Skeletal muscle satellite cell (primary cell): ENCODE measurements at regions not wholly inside any gene's neighbourhood (a gene's known extent, or its start where the extent isn't known, plus 50 kb on each side); places are given as distances from the start of the nearest gene placed in this dataset.

ENCODE experiments used
- H3K27me3 ChIP-seq: 2 replicates; pipeline ENCODE4 v1.7.0; 2013; ENCODE audit warnings: low read length; ENCODE audit not compliant: control insufficient read depth, insufficient read depth
- H3K36me3 ChIP-seq: 2 replicates; pipeline ENCODE4 v1.7.0; 2013; ENCODE audit warnings: mild to moderate bottlenecking, control low read depth, low read length; ENCODE audit not compliant: insufficient read depth
- H3K4me1 ChIP-seq: 2 replicates; pipeline ENCODE4 v1.7.0; 2013; ENCODE audit warnings: low read length; ENCODE audit not compliant: control insufficient read depth, insufficient read depth
- H3K4me2 ChIP-seq: 2 replicates; pipeline ENCODE4 v1.7.0; 2013; ENCODE audit warnings: mild to moderate bottlenecking, low read length
- H3K4me3 ChIP-seq: 2 replicates; pipeline ENCODE4 v1.7.0; 2013; ENCODE audit warnings: low read length
- H3K9ac ChIP-seq: 2 replicates; pipeline ENCODE4 v1.7.0; 2013; ENCODE audit warnings: mild to moderate bottlenecking, low read depth, low read length, moderate library complexity
- H3K9me3 ChIP-seq: replicated peaks from 2 replicates; pipeline ENCODE4 v1.7.0; 2013; ENCODE audit warnings: mild to moderate bottlenecking, control low read depth, low read length

DNA sequence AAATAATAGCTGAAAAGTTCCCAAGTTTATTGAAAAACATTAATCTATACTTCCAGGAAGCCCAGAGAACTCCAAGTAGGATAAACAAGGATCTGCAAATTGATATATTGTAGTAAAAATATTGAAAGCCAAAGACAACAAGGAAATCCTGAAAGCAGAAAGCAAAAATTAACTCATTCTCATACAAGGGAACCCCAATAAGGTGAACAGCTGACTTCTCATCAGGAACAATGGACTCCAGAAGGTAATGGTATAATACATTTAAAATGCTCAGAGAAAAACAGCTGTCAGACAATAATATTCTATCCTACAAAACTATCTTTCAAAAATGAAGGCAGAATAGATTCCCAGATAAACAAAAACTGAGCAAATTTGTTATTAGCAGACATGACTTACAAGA lies 138.1 kb upstream of the BMP4 start:
- no peak overlapping the region for H3K9ac ChIP-seq
- peaks cover 3% of the 10 kb centered on the region for H3K9me3 ChIP-seq
- no peaks in the 10 kb centered on the region for H3K27me3 ChIP-seq
- H3K4me2 ChIP-seq, result no peak overlapping the region
- H3K4me3 ChIP-seq, result no peak overlapping the region
- no peaks in the 10 kb centered on the region for H3K36me3 ChIP-seq
- no peaks in the 10 kb centered on the region for H3K4me1 ChIP-seq

DNA sequence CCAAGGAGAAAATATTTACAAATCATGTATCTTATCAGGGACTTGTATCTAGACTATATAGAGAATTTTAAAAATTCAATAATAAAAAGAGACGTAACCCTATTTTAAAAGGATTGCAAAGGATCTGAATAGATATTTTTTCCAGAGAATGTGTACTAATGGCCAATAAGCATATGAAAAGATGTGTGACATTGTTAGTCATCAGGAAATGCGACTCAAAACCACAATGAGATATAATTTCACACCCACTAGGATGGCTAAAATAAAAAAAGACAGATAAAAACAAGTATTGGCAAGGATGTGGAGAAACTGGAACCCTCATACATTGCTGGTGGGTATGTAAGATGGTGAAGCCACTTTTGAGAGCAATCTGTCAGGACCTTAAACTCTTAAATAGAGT lies 141.9 kb upstream of the BMP4 start:
- H3K4me2 ChIP-seq, result no peak overlapping the region
- H3K4me3 ChIP-seq, result no peak overlapping the region
- no peak overlapping the region for H3K9ac ChIP-seq
- no peaks in the 10 kb centered on the region for H3K36me3 ChIP-seq
- no peaks in the 10 kb centered on the region for H3K27me3 ChIP-seq
- H3K4me1 ChIP-seq, result no peaks in the 10 kb centered on the region
- H3K9me3 ChIP-seq, result peaks cover 3% of the 10 kb centered on the region

DNA sequence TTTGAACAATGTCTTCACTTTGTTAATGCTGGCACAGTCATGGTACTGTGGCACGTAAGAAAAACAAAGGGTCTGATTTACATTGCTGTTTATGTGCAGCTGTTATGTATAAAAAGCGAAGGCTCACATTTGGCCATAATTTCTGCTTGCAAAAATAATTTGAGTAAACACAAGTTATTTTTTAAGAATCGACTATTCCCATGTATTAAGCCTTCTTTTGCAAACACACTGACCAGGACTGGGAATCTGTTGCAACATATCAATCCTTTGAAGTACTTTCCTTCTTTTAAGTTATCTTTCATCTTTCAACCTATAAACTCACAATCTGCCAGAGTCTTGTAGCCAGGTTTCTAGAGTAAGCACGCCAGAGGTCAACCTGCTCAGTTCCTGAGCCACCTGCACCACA lies 145.4 kb upstream of the BMP4 start:
- Histone ChIP-seq H3K36me3 (no peaks in the 10 kb centered on the region), H3K4me3 (no peak overlapping the region), H3K27me3 (no peaks in the 10 kb centered on the region), H3K4me1 (peaks cover 9% of the 10 kb centered on the region), H3K9ac (no peak overlapping the region), H3K9me3 (no peaks in the 10 kb centered on the region), H3K4me2 (no peak overlapping the region)

DNA sequence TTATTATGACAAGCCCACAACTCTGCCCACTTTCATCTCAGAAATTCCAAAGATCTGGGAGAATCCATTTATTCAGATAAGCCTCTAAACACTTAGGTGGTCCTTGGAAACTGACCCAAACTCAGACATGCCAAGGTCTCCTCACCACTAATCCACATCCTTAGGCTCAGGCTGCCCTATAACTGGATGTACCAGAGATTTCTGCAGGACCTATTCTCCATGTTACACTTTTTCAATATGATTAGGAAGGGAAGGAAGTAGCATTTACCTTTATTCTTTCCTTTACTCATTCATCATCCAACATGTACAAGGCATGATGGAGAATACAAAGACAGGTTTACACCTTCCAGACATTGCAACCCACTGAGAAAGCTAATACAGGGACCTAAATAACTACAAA lies 145.9 kb upstream of the BMP4 start:
- Histone ChIP-seq H3K4me2 (no peak overlapping the region), H3K36me3 (no peaks in the 10 kb centered on the region), H3K4me3 (no peak overlapping the region), H3K9ac (no peak overlapping the region), H3K4me1 (peaks cover 13% of the 10 kb centered on the region), H3K27me3 (no peaks in the 10 kb centered on the region), H3K9me3 (no peaks in the 10 kb centered on the region)

DNA sequence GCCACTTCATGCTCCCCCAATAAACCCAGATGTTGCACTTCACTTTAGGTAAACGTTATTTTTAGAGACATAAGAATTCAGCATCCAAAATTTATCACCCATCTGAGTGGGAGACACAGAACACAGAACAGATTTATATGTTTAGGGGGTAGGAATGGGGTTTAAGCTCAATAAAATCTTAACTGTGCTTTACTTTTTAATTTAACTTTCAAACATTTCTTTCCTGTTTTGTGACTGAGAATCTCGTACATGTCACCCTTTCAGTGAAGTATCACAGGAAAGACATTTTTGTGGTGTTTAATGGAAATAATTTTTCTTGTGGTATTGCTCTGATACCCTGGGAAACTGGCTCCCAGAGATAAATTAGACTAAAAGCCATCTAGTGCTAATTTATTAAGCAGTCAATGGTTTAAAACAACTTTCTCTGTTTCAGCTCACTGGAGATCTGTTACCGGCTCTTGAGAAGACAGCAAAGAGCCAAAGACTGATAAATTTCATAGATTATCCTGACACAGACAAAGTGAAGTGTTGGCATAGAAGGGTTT lies 148.0 kb upstream of the BMP4 start:
- Histone ChIP-seq H3K9ac (no peak overlapping the region), H3K36me3 (no peaks in the 10 kb centered on the region), H3K4me2 (no peak overlapping the region), H3K4me3 (no peak overlapping the region), H3K4me1 (peaks cover 33% of the 10 kb centered on the region), H3K27me3 (no peaks in the 10 kb centered on the region), H3K9me3 (no peaks in the 10 kb centered on the region)

- peaks cover 37% of the 10 kb centered on the region for H3K4me1 ChIP-seq
- no peaks in the 10 kb centered on the region for H3K36me3 ChIP-seq
- H3K9ac ChIP-seq, result no peak overlapping the region
Measured at GRCh38 chr14:54105406-54105805, 148.8 kb upstream of the BMP4 start.

DNA sequence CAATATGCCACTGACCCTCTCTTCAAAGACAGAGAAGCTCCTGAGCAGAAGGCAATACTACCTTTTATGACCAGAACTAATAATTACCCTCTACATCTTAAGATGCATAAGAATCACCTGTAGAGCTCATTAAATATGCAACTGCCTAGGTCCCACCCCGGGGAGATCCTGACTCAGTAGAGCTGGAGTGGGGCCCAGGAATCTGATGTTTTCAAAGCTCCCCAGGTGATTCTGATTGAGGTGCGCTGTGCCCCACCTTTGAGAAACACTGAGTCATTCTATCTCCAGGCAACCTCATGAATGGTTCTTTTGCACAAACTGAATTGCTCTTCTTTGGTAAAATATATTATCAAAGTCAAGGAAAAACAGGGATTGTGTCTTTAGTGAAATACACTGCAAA lies 149.3 kb upstream of the BMP4 start:
- Histone ChIP-seq H3K36me3 (no peaks in the 10 kb centered on the region), H3K4me2 (no peak overlapping the region), H3K9me3 (no peaks in the 10 kb centered on the region), H3K9ac (no peak overlapping the region), H3K4me3 (no peak overlapping the region), H3K27me3 (no peaks in the 10 kb centered on the region), H3K4me1 (peaks cover 37% of the 10 kb centered on the region)

More at GRCh38 chr14:54105406-54105805, 148.8 kb upstream of the BMP4 start:
- Histone ChIP-seq H3K4me2 (no peak overlapping the region), H3K27me3 (no peaks in the 10 kb centered on the region), H3K9me3 (no peaks in the 10 kb centered on the region), H3K4me3 (no peak overlapping the region)

DNA sequence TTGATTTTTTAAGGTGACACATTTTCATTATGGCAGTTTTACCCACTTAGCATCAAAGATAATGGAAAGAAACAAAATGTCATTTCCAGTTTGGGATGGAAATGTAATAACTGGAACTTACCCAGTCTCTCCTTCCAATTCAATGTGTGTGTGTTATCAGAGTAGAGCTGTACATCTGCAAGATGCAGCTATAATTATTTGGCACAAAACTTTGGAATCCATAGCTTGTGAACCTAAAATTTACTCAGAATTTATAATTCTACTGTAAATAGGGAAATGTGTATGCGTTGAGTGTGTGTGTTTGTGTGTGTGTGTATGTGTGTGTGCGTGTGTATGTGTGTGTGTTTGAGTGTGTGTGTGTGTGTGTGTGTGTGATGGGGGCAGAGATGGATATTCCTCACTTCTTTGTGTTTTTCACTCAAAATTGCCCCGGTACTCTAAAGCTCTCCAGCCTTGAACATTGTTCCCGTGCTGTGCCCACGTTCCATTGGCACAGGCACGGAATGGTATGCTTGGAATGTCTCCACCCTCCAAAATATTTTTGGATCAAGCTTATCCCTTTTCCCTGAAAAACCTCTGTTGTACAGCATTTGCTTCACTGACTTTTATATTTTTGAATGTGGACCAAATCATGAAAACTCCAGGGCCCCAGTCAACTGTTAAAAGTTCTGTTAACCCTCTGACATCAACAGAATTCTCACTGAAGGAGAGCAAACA lies 150.2 kb upstream of the BMP4 start:
- H3K4me1 ChIP-seq, result peaks cover 37% of the 10 kb centered on the region
- peak overlapping the region; percentile 71 for H3K4me2 ChIP-seq
- peak overlapping the region; percentile 74 for H3K9ac ChIP-seq

GRCh38 chr14:54108481-54109471 lies 152.2 kb upstream of the BMP4 start:
- Histone ChIP-seq H3K4me2 (peak overlapping the region; percentile 66), H3K9me3 (no peaks in the 10 kb centered on the region), H3K27me3 (no peaks in the 10 kb centered on the region), H3K9ac (peak overlapping the region; percentile 10), H3K36me3 (no peaks in the 10 kb centered on the region), H3K4me1 (peaks cover 37% of the 10 kb centered on the region), H3K4me3 (peak overlapping the region; percentile 5)

More for the DNA sequence above, 150.2 kb upstream of the BMP4 start:
- peak overlapping the region; percentile 31 for H3K4me3 ChIP-seq
- H3K36me3 ChIP-seq, result no peaks in the 10 kb centered on the region
- no peaks in the 10 kb centered on the region for H3K27me3 ChIP-seq
- no peaks in the 10 kb centered on the region for H3K9me3 ChIP-seq

DNA sequence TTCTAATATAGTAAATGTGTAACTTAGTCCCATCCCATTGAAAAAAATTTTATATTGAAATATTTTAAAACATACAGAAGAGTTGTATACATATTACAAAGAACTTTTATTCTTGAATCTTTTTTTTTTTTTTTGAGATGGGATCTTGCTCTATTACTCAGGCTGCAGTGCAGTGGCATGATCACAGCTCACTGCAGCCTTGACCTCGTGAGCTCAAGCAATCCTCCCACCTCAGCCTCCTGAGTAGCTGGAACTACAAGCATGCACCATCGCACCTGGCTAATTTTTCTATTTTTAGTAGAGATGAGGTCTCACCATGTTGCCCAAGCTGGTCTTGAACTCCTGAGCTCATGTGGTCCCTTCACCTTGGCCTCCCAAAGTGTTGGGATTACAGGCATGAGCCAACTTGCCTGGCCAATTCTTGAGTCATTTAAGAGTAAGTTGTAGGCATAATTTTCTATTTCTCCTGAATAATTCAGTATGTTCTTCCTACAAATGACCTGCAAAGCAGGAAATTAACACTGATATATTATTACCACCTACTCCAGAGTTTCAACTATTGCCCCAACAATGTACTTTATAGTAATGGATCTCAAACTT lies 153.0 kb upstream of the BMP4 start:
- Histone ChIP-seq H3K4me2 (no peak overlapping the region), H3K36me3 (no peaks in the 10 kb centered on the region), H3K27me3 (no peaks in the 10 kb centered on the region), H3K9ac (no peak overlapping the region), H3K4me3 (no peak overlapping the region), H3K9me3 (no peaks in the 10 kb centered on the region), H3K4me1 (peaks cover 37% of the 10 kb centered on the region)

- Histone ChIP-seq H3K4me3 (no peak overlapping the region), H3K36me3 (no peaks in the 10 kb centered on the region), H3K4me1 (peaks cover 1% of the 10 kb centered on the region), H3K9me3 (no peaks in the 10 kb centered on the region), H3K27me3 (no peaks in the 10 kb centered on the region), H3K4me2 (no peak overlapping the region), H3K9ac (no peak overlapping the region)
Measured at GRCh38 chr14:54114941-54115340, 158.3 kb upstream of the BMP4 start.
